ENCODE measurements at regions not wholly inside any gene's neighbourhood (a gene's known extent, or its start where the extent isn't known, plus 50 kb on each side); places are given as distances from the start of the nearest gene placed in this dataset.

DNA sequence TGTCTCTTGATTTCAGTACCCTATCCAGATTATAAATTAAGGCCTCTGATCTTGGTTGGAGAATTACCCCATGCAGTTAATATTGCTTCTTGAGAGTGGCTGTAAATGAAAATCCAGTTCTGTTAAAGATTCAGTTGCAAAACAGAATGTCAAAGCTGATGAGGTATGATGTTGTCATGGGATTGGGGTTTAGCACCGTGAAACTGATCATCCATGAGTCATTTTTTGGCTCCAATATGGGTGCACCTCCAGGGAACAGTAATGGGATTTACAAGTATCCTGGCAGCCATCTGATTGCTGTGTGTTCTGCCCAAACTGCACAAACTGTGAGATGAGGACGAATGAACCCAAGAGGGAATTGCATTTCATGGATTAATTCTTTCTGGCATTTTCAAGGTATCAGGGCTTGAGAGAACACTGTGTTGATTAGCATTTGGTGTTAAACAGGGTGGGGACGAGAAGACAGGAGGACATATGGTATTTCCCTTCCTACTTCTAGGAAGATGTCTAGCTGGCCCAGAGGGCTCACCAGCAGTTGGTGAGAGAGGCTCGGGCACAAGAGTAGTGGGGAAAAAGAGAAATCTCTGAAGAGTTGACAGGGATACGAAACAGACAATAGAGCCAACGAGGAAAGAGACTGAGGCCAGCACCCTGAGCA, 214.7 kb downstream of the GAS1 start:
- DNase-seq (ENCODE audit: low read depth) = peak; percentile 71
- H3K4me3 ChIP-seq (ENCODE audit: low read depth, low read length) = no peak overlapping the region
- TF ChIP-seq, protein P1, sequence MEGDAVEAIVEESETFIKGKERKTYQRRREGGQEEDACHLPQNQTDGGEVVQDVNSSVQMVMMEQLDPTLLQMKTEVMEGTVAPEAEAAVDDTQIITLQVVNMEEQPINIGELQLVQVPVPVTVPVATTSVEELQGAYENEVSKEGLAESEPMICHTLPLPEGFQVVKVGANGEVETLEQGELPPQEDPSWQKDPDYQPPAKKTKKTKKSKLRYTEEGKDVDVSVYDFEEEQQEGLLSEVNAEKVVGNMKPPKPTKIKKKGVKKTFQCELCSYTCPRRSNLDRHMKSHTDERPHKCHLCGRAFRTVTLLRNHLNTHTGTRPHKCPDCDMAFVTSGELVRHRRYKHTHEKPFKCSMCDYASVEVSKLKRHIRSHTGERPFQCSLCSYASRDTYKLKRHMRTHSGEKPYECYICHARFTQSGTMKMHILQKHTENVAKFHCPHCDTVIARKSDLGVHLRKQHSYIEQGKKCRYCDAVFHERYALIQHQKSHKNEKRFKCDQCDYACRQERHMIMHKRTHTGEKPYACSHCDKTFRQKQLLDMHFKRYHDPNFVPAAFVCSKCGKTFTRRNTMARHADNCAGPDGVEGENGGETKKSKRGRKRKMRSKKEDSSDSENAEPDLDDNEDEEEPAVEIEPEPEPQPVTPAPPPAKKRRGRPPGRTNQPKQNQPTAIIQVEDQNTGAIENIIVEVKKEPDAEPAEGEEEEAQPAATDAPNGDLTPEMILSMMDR (IDR thresholded peaks at IDR 0.05; ENCODE audit: insufficient read depth, low read depth, low read length) = no peak

DNA sequence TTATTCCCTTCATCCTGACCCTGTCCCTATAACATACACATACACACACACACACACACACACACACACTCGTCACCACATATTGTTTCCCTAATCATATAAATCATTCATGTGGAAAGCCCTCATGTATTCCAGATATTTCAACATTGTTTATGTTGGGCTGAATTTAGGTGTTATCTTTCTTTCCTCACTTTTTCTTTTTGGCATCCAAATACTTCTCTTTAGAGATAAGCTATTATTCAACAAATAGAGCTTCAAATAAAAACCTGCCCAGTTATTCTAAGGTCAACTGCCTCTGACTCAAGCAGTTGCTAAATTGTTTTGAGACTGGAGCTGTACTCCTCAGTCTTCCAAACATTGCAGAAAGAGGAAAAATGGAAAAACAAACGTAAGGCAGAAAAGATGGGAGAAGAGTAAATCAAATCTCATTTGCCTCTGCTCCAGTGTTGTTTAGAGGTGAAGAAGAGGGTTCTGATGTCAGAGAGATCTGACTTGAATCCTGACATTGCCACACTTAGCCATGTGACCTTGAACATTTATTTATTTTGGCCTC, 215.7 kb downstream of the GAS1 start:
- peak; percentile 76 for DNase-seq (ENCODE audit: low read depth)
- H3K4me3 ChIP-seq (ENCODE audit: low read depth, low read length) = no peak overlapping the region
- TF ChIP-seq, protein P1 (IDR thresholded peaks at IDR 0.05; ENCODE audit: insufficient read depth, low read depth, low read length) = no peak

DNA sequence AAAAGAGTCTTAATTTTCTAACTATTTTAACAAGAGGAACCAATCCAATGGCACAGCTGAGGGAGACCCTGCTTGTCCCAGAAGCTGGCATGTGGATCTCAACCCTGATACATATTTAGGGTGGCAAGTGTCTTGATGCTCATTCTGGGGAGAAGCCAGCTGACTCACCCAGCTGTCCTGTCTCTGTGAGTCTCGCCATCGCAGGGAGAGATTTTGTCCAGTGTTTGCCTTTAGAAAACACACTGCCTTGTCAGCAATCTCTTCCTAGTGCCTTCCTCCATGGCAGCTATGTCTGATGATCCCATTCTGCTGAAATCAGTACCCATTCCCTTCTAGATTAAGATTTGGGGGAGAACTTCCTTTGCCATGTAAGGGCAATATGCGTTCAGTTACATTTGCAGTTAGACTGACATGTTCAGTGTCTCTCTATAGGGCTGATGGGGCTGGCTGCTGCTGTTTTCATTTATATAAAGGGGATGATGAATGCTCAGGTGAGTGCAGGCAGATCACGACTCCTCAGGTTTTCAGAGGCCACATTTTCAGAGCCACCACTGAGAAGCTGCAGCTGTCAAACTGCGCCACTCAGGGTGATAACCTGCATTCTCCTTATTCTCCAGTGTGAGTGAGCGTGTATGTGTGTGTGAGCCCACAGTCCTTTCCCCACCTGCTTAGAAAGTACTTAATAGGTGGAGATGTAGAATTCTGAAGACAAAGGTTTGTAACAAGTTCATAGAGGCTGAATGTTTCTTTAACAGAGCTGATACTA, 217.0 kb downstream of the GAS1 start:
- TF ChIP-seq, protein P1 (IDR thresholded peaks at IDR 0.05; ENCODE audit: insufficient read depth, low read depth, low read length) = no peak
- no peak for DNase-seq (ENCODE audit: low read depth)
- no peak overlapping the region for H3K4me3 ChIP-seq (ENCODE audit: low read depth, low read length)

DNA sequence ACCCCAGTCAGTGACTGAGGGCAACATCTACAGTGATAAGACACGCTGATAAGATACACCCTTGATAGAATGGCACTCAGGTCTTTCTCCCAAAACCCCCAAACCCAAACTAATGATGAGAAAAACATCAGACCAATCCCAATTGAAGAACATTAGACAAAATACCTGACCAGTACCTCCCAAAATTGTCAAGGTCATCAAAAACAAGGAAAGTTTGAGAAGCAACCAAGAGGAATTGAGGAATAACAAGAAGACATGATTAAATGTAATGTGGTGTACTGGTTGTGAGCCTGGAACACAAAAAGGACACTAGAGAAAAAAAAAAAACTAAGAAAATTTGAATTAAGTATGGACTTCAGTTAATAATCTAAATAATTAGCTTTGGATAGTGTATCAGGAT, 222.8 kb downstream of the GAS1 start:
- no peak for DNase-seq (ENCODE audit: low read depth)
- H3K4me3 ChIP-seq (ENCODE audit: low read depth, low read length) = no peak overlapping the region
- TF ChIP-seq, protein P1 (IDR thresholded peaks at IDR 0.05; ENCODE audit: insufficient read depth, low read depth, low read length) = no peak

DNA sequence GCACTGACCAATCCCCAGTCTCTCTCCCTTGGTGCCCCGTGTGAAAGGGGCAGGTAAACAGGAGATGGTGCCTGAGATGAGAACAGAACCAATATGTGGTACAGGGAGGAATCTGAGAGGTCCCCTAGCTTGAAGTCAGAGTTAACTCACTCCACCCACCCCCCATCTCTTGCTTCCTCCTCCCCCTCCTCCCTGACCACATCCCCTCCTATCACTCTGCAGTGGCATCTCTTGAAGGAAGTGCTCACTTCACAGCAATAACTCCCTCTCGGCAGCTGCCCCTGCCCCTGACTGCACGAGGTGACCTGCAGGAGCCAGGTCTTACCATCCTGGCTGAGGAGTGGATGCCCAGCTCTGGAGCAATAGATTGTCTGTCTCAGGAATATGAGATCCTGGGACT, 224.0 kb downstream of the GAS1 start:
- no peak for DNase-seq (ENCODE audit: low read depth)
- H3K4me3 ChIP-seq (ENCODE audit: low read depth, low read length) = no peak overlapping the region
- TF ChIP-seq, protein P1 (IDR thresholded peaks at IDR 0.05; ENCODE audit: insufficient read depth, low read depth, low read length) = no peak

DNA sequence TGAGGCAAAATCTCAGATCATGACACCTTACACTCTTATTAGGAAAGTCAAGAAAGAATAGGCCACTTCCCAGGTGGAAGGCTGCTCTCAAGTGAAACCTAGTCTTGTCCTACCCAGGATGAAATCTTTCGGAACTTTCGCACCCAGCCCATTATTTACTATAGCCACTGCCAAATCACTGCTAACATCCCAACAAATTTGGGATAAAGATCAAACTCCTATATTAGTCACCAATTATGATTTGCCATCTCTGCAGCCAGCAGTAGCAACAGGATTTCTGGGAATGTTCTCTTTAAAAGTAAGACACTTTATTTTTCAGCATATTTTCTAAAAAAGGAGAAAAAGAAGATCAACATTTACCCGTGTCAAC, 224.6 kb downstream of the GAS1 start:
- no peak overlapping the region for H3K4me3 ChIP-seq (ENCODE audit: low read depth, low read length)
- DNase-seq (ENCODE audit: low read depth) = no peak
- TF ChIP-seq, protein P1 (IDR thresholded peaks at IDR 0.05; ENCODE audit: insufficient read depth, low read depth, low read length) = no peak

Measured in fibroblast of villous mesenchyme (primary cell).